Epidermal melanocyte (primary cell): ENCODE measurements at regions not wholly inside any gene's neighbourhood (a gene's known extent, or its start where the extent isn't known, plus 50 kb on each side); places are given as distances from the start of the nearest gene placed in this dataset.
"Not testable (repeated sequence)": the region's sequence is repeated elsewhere in the genome, so short reads cannot be mapped to it uniquely, and the experiment has no call there.

Experiments
- DNase-seq: peaks from one replicate; pipeline ENCODE4 v3.0.0; 2011; ENCODE audit warnings: low spot score; ENCODE audit not compliant: insufficient read length

DNA sequence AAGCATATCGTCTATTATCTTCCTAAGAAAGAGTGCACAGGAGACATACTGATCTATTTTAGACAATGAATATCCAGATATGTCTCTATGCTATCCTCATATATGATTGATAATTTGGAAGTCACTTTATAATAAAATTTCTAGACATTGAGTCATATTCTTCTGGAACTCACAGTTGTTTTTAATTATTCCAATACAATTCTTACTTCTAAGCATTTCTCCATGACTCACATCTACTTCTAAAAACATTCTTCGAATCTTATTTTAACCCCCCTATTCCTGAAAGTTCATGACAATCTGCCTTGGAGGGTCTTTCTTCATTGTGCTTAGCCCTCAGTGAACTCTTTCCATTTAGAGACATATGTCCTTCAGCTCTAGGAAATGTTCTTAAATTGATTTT lies 368.1 kb downstream of the MDFIC start:
- DNase-seq, result no peak

DNA sequence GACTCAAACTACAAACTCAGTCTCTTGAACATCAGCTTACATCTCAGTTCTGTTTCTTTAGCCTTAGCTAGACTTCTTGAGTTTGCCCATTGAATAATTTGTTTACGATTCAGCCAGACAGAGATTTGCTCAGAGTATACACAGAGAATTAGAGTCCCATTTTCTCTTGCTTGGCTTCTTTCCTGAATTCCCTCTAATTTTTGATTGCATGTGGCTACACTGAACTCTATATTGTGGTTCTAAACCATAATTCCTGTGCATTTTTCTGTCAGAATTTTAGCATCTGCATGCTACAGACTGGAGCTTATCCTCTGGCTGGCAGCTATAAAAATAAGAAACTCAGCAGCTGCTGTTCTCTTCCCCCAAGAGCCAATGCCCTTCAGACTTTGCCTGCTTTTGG lies 354.9 kb downstream of the MDFIC start:
- DNase-seq, result no peak

- DNase-seq, result not testable (repeated sequence)
Observed at GRCh38 chr7:115273855-115274254, 352.0 kb downstream of the MDFIC start.

DNA sequence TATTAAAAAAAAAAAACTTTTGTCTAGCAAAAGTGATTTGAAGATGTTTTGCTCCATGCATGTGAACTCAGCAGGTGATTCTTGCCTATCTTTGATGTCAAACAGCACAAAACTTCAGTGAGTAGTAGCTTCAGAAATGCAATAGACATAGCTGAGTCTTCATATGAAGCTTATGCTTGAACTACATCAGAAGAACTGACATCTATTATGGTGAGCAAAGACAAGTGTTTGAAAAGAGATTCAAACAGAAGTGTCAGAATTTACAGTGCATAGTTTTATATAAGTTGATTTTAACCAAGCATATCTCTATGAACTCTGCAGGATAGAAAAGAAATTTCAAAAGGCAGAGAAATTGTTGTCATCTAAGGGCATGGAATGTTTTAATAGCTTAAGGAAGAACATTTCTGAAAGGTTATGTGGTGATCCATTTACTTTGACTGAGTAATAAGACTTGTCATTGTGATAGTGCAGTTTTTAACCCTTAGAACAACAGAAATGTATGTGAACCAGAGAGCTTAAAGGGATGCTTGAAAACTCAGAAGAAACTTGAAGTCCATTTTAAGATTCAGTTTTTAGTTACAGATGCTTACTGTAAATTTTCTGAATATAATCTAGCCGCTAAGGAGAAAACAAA lies 351.4 kb downstream of the MDFIC start:
- no peak for DNase-seq

- no peak for DNase-seq
Observed at GRCh38 chr7:115271332-115272235, 349.7 kb downstream of the MDFIC start.

- DNase-seq, result no peak
Observed at GRCh38 chr7:115269486-115269885, 347.6 kb downstream of the MDFIC start.

GRCh38 chr7:115267503-115267902 lies 345.6 kb downstream of the MDFIC start:
- DNase-seq, result no peak

DNA sequence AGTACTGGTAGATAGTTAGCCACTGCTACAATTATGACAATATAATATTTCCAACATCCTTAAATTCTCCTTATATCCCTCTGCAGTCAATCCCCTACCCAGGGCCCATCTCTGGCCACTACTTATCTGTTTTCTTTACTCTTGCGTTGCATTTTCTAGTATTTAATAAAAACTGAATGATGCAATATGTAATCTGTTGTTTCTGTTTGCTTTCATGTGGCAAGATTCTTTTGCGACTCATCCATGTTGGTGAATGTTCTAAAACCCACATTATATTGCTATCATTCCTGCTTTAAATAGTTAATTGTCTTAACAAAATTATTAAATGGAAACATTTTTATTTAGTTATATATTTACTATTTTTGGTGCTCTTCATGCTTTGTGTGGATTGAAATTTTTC lies 338.5 kb downstream of the MDFIC start:
- DNase-seq, result no peak

DNA sequence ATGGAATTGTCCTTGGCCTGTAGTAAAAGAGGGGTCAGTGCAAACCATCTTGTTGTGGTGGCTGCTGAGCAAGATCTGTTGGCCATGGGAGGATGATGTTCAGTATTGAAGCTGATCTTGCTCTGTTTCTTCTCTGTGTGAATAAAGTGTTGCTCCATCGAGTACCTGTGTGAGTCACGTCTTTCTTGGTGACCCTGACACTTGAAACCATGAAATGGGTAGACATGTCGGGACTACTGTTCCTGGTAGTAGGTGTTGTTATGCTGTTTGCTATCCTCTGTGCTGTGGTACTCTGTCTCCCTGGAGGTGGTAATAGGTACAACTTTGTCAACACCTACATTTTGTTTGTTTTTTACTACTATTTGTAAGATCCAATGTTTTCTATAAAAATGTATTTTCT lies 330.6 kb downstream of the MDFIC start:
- DNase-seq, result no peak

DNA sequence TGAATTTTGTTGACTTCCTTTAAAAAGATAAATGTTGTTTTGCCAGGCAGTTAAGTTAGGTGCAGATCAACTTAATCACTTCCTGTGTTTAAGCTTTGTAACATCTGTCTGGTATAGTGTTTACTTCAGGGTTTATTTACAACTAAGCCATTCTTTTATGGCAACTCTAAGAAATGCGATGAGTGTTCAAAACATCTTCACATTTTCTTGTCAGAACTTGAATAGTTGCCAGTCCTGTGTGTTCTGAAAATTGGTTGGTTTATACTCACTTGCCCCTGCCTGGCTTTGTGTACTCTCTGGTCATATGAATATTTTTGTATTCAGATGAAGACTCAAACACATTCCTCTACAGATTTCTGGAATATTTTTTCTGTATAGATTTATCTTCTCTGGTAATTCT lies 327.2 kb downstream of the MDFIC start:
- DNase-seq, result no peak

DNA sequence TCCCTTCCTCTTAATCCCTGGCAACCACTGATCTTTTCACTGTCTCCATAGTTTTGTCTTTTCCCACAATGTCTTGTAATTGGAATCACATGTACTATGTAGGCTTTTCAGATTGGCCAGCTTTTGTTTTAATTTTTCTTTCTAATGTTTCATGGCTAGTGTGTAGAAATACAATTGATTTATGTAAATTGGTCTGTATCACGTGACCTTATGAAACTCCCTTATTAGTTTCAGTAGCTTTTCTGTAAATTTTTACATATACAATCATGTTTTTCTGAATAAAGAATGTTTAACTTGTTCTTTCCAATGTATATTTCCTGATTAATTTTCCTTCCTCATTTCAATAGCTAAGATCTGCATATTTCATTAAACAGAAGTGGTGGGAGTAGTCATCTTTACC lies 319.3 kb downstream of the MDFIC start:
- no peak for DNase-seq

DNA sequence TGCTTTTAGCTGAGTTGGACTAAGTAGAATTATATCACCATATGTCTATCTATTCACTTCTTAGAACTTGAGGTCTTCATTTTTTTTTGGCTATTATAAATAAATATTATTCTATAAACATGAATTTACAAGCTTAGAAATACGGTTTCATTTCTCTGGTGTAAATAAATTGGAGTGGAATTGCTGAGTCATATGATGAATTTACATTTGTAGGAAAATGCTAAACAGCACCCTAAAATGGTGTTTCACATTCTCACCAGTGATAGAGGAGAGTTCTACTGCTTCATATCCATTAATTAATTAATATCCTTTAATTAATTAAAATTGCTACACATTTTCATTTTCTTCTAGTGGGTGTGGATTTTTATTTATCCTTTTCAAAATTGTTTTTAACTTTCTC lies 318.3 kb downstream of the MDFIC start:
- no peak for DNase-seq

DNA sequence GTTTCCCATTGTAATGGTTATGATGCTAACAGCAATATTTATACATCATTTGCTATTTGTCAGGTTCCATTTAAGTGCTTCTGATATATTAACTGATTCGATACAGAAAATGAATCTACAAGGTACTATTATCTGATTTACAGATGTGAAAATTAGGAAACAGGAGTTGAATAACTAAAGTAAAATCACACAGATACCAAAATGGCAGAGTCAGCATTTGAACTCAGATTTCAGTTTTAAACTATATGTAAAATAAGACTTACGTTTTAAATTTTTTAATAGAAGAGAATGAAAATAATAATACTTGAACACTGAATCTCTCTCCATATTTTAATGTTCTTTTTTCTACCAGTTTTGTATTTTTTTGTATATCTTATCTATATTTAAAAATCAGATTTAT lies 313.2 kb downstream of the MDFIC start:
- DNase-seq, result no peak

- DNase-seq, result no peak
Observed at GRCh38 chr7:115233809-115234208, 311.9 kb downstream of the MDFIC start.

- no peak for DNase-seq
Observed at GRCh38 chr7:115232041-115232440, 310.1 kb downstream of the MDFIC start.

DNA sequence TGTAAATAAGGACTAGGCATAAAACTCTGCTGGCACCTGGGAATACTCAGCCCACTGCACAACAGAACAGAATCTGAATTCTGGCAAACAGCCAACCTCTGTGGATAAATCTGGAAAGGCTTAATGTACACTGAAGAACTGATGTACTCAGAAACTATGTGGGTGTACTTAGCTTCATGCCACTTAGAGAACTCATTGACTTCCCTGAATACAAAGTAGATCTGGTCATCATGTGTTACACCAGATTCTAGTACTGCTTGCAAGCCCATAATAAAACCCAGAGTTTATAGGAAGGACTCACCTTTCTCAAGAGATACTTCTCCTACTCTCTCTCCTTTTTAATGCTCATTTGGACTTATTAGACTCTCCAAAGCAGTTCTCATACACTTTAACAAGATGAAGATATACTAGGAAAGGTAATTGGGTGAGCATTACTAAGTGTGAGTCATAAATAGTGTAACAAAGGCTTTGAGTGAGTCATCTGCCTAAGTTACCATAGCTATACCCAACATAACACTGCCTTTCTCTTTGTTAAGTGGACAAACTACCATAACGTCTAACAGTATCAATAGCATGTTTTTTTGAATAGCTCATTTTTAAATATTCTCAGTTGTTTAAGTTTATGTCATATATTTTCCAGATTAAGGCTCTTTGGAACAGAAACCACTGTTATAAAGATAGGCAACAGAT lies 309.1 kb downstream of the MDFIC start:
- no peak for DNase-seq

DNA sequence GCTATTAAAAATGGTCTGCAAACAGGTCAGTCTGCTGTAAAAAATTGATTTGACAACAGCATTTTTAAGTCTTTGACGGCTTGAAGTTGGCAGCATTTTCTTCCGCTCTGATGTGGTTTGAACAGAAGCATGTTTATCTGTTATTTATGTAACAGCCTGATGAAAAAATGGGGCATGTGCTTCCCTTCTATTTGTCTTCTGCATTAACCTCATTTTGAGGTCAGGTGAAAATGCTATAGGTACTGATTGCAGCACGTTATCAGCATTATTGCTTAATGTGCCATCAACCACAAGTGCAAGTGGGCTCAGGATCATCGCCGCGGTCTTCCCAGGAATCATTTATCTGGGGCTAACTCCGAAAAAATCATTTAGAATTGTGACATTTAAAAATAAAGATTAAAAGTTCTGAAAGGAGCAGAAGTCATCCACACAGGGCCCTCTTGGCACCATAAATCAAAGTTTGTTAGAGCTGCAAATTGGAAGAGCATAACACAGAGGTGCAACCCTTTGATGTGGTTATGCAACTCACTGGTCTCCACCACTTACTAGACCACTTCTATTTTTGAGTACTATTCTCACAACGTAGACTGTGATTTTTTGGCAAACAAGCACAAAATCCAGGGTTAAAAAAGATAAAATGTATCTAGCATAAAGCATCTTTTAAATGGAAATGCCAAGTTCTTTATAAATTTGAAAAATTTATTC lies 307.7 kb downstream of the MDFIC start:
- DNase-seq, result no peak

- no peak for DNase-seq
Observed at GRCh38 chr7:115227473-115228235, 305.8 kb downstream of the MDFIC start.

GRCh38 chr7:115226410-115226809 lies 304.5 kb downstream of the MDFIC start:
- DNase-seq, result no peak

DNA sequence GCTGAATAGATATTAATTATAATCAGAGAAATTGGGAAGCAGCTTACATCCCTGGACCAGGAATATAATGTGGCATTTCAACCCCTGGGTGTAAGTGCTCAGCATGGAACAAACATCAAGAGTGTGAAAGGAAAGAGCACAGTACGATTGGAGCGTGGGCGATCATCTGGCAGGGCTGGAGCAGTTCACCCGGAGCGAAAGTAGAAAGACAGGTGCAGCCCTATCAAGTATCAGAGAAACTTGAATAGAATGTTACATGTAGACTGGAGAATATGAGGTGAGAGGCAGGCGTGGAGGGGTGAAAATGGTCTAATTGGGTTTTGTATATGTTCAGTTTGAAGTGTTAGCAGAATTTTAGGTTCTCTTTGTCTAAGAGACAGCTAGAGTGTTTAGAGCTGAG lies 303.0 kb downstream of the MDFIC start:
- DNase-seq, result no peak

GRCh38 chr7:115223959-115224358 lies 302.1 kb downstream of the MDFIC start:
- no peak for DNase-seq
